ENCODE measurements at regions not wholly inside any gene's neighbourhood (a gene's known extent, or its start where the extent isn't known, plus 50 kb on each side); places are given as distances from the start of the nearest gene placed in this dataset.

GRCh38 chr5:30040488-30041118, 1152.9 kb upstream of the CDH6 start:
- no peak for DNase-seq

GRCh38 chr5:30039379-30039778, 1154.1 kb upstream of the CDH6 start:
- no peak for DNase-seq

GRCh38 chr5:30034870-30035269, 1158.6 kb upstream of the CDH6 start:
- no peak for DNase-seq

- DNase-seq, result no peak
Observed at GRCh38 chr5:30030101-30030500, 1163.4 kb upstream of the CDH6 start.

- no peak for DNase-seq
Observed at GRCh38 chr5:30001826-30002225, 1191.7 kb upstream of the CDH6 start.

GRCh38 chr5:30000231-30000630, 1193.3 kb upstream of the CDH6 start:
- no peak for DNase-seq

- DNase-seq, result no peak
Observed at GRCh38 chr5:29995154-29995553, 1198.3 kb upstream of the CDH6 start.

- no peak for DNase-seq
Observed at GRCh38 chr5:29994519-29994918, 1199.0 kb upstream of the CDH6 start.

- no peak for DNase-seq
Observed at GRCh38 chr5:29993286-29993685, 1200.2 kb upstream of the CDH6 start.

GRCh38 chr5:29992248-29992647, 1201.2 kb upstream of the CDH6 start:
- no peak for DNase-seq

GRCh38 chr5:29990681-29991080, 1202.8 kb upstream of the CDH6 start:
- no peak for DNase-seq

GRCh38 chr5:29984156-29984540, 1209.3 kb upstream of the CDH6 start:
- no peak for DNase-seq

GRCh38 chr5:29983528-29984155, 1209.8 kb upstream of the CDH6 start:
- DNase-seq, result no peak

GRCh38 chr5:29982457-29982856, 1211.0 kb upstream of the CDH6 start:
- no peak for DNase-seq

- DNase-seq, result no peak
Observed at GRCh38 chr5:29972597-29972996, 1220.9 kb upstream of the CDH6 start.

- DNase-seq, result no peak
Observed at GRCh38 chr5:29963956-29964355, 1229.5 kb upstream of the CDH6 start.

GRCh38 chr5:29960323-29960722, 1233.2 kb upstream of the CDH6 start:
- DNase-seq, result no peak

- DNase-seq, result no peak
Observed at GRCh38 chr5:29950416-29951145, 1242.9 kb upstream of the CDH6 start.

GRCh38 chr5:29949301-29949872, 1244.1 kb upstream of the CDH6 start:
- no peak for DNase-seq

- DNase-seq, result no peak
Observed at GRCh38 chr5:29944327-29944726, 1249.2 kb upstream of the CDH6 start.

GRCh38 chr5:29942089-29942488, 1251.4 kb upstream of the CDH6 start:
- DNase-seq, result no peak

- no peak for DNase-seq
Observed at GRCh38 chr5:29939988-29940387, 1253.5 kb upstream of the CDH6 start.

- no peak for DNase-seq
Observed at GRCh38 chr5:29935371-29935770, 1258.1 kb upstream of the CDH6 start.

GRCh38 chr5:29930316-29930715, 1263.2 kb upstream of the CDH6 start:
- DNase-seq, result no peak
